DND-41 (cell line): ENCODE measurements at regions not wholly inside any gene's neighbourhood (a gene's known extent, or its start where the extent isn't known, plus 50 kb on each side); places are given as distances from the start of the nearest gene placed in this dataset.

Experiments used
- ATAC-seq: fragments of 200-7000 bp; cut with Tn5 transposase; 3 replicates; pipeline ENCODE4 v1.9.1; 2021; ENCODE audit warnings: low read depth; ENCODE audit not compliant: insufficient read depth
- DNase-seq: peaks from one replicate; pipeline ENCODE4 v3.0.0-alpha.2; 2020
- H2AFZ ChIP-seq: 2 replicates; pipeline ENCODE4 v1.6.0; 2012; ENCODE audit warnings: low read depth, low read length
- H3K27ac ChIP-seq: 2 replicates; pipeline ENCODE4 v1.5.1; 2012; ENCODE audit warnings: low read length, inconsistent platforms
- H3K27me3 ChIP-seq: fragments of 200-600 bp; sonication (generic); 2 replicates; pipeline ENCODE4 v1.6.0; 2012; ENCODE audit warnings: low read length, mild to moderate bottlenecking, inconsistent platforms; ENCODE audit not compliant: insufficient read depth, poor library complexity
- H3K36me3 ChIP-seq: 2 replicates; pipeline ENCODE4 v1.5.1; 2012; ENCODE audit warnings: low read length, inconsistent platforms; ENCODE audit not compliant: insufficient read depth
- H3K4me1 ChIP-seq: 2 replicates; pipeline ENCODE4 v1.5.1; 2012; ENCODE audit warnings: mild to moderate bottlenecking, low read length; ENCODE audit not compliant: insufficient read depth
- H3K4me2 ChIP-seq: 2 replicates; pipeline ENCODE4 v1.6.0; 2012; ENCODE audit warnings: mild to moderate bottlenecking, moderate library complexity, low read length, inconsistent platforms; ENCODE audit not compliant: insufficient read depth
- H3K4me3 ChIP-seq, 2 experiments: fragments of 200-600 bp in 1 of 2; shearing (Covaris generic) in 1 of 2; 2 replicates each; pipeline ENCODE4 v1.5.1; 2012 to 2016; ENCODE audit warnings: inconsistent platforms in 2 of 2, low read length in 2 of 2, mild to moderate bottlenecking in 2 of 2, low read depth in 1 of 2, moderate library complexity in 1 of 2
- H3K79me2 ChIP-seq: 2 replicates; pipeline ENCODE4 v1.6.0; 2012; ENCODE audit warnings: low read length, inconsistent platforms; ENCODE audit not compliant: insufficient read depth
- H3K9ac ChIP-seq: 2 replicates; pipeline ENCODE4 v1.6.0; 2012; ENCODE audit warnings: low read depth, mild to moderate bottlenecking, inconsistent platforms, low read length, moderate library complexity
- H3K9me3 ChIP-seq: 2 replicates; pipeline ENCODE4 v1.5.1; 2012; ENCODE audit warnings: low read length, moderate library complexity, mild to moderate bottlenecking, inconsistent platforms; ENCODE audit not compliant: insufficient read depth, severe bottlenecking
- H4K20me1 ChIP-seq: 2 replicates; pipeline ENCODE4 v1.6.0; 2012; ENCODE audit warnings: low read length; ENCODE audit not compliant: insufficient read depth
- CTCF ChIP-seq: IDR thresholded peaks from 2 replicates; pipeline ENCODE4 v1.5.1; 2012; ENCODE audit warnings: borderline replicate concordance, low read length, moderate library complexity, mild to moderate bottlenecking; ENCODE audit not compliant: poor library complexity, severe bottlenecking; ENCODE audit errors: extremely low read depth
- EZH2 ChIP-seq: IDR thresholded peaks from 3 replicates; pipeline ENCODE4 v1.6.1; 2012; ENCODE audit warnings: borderline replicate concordance, low read depth, mild to moderate bottlenecking, moderate library complexity, low read length, inconsistent platforms; ENCODE audit not compliant: severe bottlenecking

- H3K36me3 ChIP-seq = no peaks in the 10 kb centered on the region
- ATAC-seq (no peak), DNase-seq (no peak)
- no peaks in the 10 kb centered on the region for H3K79me2 ChIP-seq
- no peak overlapping the region for H3K4me3 ChIP-seq
- no peaks in the 10 kb centered on the region for H3K4me1 ChIP-seq
- H2AFZ ChIP-seq = no peak overlapping the region
- H3K27ac ChIP-seq = no peak overlapping the region
- H3K9ac ChIP-seq = no peak overlapping the region
- no peak for TF ChIP-seq CTCF
- TF ChIP-seq EZH2 = no peak
- no peak overlapping the region for H3K4me2 ChIP-seq
- no peaks in the 10 kb centered on the region for H3K27me3 ChIP-seq
- H4K20me1 ChIP-seq = no peaks in the 10 kb centered on the region
- no peaks in the 10 kb centered on the region for H3K9me3 ChIP-seq
Measured at GRCh38 chr1:13983393-13983792, 283.4 kb downstream of the PRDM2 start.

- DNase-seq (no peak), ATAC-seq (no peak)
- TF ChIP-seq CTCF (no peak), EZH2 (no peak)
Measured at GRCh38 chr1:13990939-13991338, 291.0 kb downstream of the PRDM2 start.

GRCh38 chr1:13992489-13993285 is 292.7 kb downstream of the PRDM2 start:
- H3K27ac ChIP-seq = no peak overlapping the region
- H3K4me2 ChIP-seq = no peak overlapping the region
- H3K9me3 ChIP-seq = peaks cover 15% of the 10 kb centered on the region
- no peak overlapping the region for H2AFZ ChIP-seq
- H3K9ac ChIP-seq = no peak overlapping the region
- H3K4me1 ChIP-seq = no peaks in the 10 kb centered on the region
- no peaks in the 10 kb centered on the region for H3K36me3 ChIP-seq
- H4K20me1 ChIP-seq = no peaks in the 10 kb centered on the region
- no peak for DNase-seq
- no peaks in the 10 kb centered on the region for H3K27me3 ChIP-seq
- H3K79me2 ChIP-seq = no peaks in the 10 kb centered on the region
- no peak for ATAC-seq
- no peak for TF ChIP-seq CTCF
- TF ChIP-seq EZH2 = no peak
- no peak overlapping the region for H3K4me3 ChIP-seq

More at GRCh38 chr1:13990939-13991338, 291.0 kb downstream of the PRDM2 start:
- Histone ChIP-seq H4K20me1 (no peaks in the 10 kb centered on the region), H3K4me1 (no peaks in the 10 kb centered on the region), H3K27ac (no peak overlapping the region), H3K36me3 (no peaks in the 10 kb centered on the region), H3K9ac (no peak overlapping the region), H3K79me2 (no peaks in the 10 kb centered on the region), H3K4me3 (no peak overlapping the region), H3K4me2 (no peak overlapping the region), H3K9me3 (peaks cover 6% of the 10 kb centered on the region), H3K27me3 (no peaks in the 10 kb centered on the region), H2AFZ (no peak overlapping the region)
